ENCODE measurements at regions not wholly inside any gene's neighbourhood (a gene's known extent, or its start where the extent isn't known, plus 50 kb on each side); places are given as distances from the start of the nearest gene placed in this dataset.
"Not testable (repeated sequence)": the region's sequence is repeated elsewhere in the genome, so short reads cannot be mapped to it uniquely, and the experiment has no call there.

DNA sequence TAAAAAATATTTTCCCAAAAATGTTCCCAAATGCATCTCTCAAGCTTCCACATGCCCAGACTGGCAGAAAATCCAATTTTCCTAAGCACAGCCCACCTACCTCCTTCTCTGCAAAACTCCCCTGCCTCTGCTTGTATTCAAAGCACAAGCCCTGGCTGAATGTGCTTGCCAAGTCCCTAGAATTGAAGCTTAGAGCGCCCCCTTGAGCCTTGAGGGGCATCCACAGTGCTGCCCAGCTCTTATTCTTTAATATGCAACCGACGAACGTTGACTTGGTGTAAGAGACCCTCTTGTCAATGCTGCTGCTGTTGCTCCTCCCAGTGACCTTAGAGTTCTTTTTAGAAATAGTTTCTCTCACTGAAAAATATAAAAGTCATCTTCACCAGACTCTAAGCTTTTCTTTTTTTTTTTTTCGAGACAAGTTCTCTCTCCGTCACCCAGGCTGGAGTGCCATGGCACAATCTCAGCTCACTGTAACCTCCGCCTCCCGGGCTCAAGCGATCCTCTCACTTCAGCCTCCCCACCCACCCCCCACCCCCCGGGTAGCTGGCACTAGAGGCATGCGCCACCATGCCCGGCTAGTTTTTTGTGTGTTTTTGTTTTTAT is 63.5 kb upstream of the CAPRIN1 start:
- intact Hi-C loops (cut with DNase I, micrococcal nuclease) = loop anchor here (1.0 to 2.0 kb wide), 3 partner anchors 130 to 180 kb away; no protein-coding TSS in a partner anchor
- Mint-ChIP-seq H3K36me3 (ENCODE audit: low read depth) (no peaks in the 10 kb centered on the region), H3K4me1 (peaks cover 4% of the 10 kb centered on the region), H3K4me3 (no peak overlapping the region), H3K27me3 (peaks cover 7% of the 10 kb centered on the region), H3K27ac (no peak overlapping the region), H3K9me3 (ENCODE audit: low read depth) (no peaks in the 10 kb centered on the region)
- ChIA-PET CTCF (interaction anchor here (0.6 to 3.9 kb wide), 45 partner anchors 9 to 1288 kb away, joined by 3 to 38 read pairs (median 4); no protein-coding TSS in a partner anchor), POLR2A (interaction anchor here (0.6 to 1.1 kb wide), 4 partner anchors 68 to 186 kb away, joined by 3 to 4 read pairs (median 3); no protein-coding TSS in a partner anchor)
- ATAC-seq (peak; percentile 91), DNase-seq (peak; percentile 87)

- CTCF ChIA-PET = interaction anchor here (0.6 to 3.9 kb wide), 47 partner anchors 9 to 1289 kb away, joined by 3 to 38 read pairs (median 4); no protein-coding TSS in a partner anchor
Observed at GRCh38 chr11:33987545-33987944, 64.0 kb upstream of the CAPRIN1 start.

DNA sequence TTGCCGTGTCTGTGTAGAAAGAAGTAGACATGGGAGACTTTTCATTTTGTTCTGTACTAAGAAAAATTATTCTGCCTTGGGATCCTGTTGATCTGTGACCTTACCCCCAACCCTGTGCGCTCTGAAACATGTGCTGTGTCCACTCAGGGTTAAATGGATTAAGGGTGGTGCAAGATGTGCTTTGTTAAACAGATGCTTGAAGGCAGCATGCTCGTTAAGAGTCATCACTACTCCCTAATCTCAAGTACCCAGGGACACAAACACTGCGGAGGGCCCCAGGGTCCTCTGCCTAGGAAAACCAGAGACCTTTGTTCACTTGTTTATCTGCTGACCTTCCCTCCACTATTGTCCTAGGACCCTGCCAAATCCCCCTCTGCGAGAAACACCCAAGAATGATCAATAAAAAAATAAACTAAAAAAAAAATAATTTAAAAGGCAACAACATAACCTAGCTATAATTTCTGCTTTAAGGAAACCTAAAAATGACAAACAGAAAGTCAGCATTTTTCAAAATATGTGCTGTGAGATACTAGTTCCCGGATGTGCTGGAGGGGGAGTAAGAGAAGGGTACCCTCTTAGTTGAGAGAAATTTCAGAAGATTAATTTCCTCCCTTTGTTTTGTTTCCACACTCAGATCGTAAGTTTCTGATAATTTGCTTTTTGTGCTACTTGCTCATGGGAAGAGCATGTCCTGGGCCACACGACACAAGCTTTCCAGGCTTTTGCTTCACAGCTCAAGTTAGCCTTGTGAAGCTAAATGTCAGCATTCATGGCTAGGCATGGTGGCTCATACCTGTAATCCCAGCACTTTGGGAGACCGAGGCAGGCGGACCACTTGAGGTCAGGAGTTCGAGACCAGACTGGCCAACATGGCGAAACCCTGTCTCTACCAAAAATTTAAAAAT is 64.7 kb upstream of the CAPRIN1 start:
- ChIA-PET POLR2A (interaction anchor here (1.1 kb wide), 1 partner anchor 188 kb away, joined by 3 read pairs; no protein-coding TSS in a partner anchor), CTCF (interaction anchor here (0.6 to 3.9 kb wide), 30 partner anchors 10 to 506 kb away, joined by 3 to 38 read pairs (median 4); no protein-coding TSS in a partner anchor)
- H3K9me3 Mint-ChIP-seq (ENCODE audit: low read depth); H3K4me1 Mint-ChIP-seq; H3K4me3 Mint-ChIP-seq; H3K27ac Mint-ChIP-seq; H3K27me3 Mint-ChIP-seq; DNase-seq; intact Hi-C loops (cut with DNase I, micrococcal nuclease); ATAC-seq; H3K36me3 Mint-ChIP-seq (ENCODE audit: low read depth): not testable (repeated sequence)

More at GRCh38 chr11:33987545-33987944, 64.0 kb upstream of the CAPRIN1 start:
- no peak overlapping the region for H3K27ac Mint-ChIP-seq
- intact Hi-C loops (cut with DNase I, micrococcal nuclease) = no loop called here
- H3K27me3 Mint-ChIP-seq = peaks cover 7% of the 10 kb centered on the region
- no peak overlapping the region for H3K4me3 Mint-ChIP-seq
- DNase-seq = no peak
- H3K4me1 Mint-ChIP-seq = peaks cover 4% of the 10 kb centered on the region
- no peaks in the 10 kb centered on the region for H3K9me3 Mint-ChIP-seq (ENCODE audit: low read depth)
- no peak for ATAC-seq
- no peaks in the 10 kb centered on the region for H3K36me3 Mint-ChIP-seq (ENCODE audit: low read depth)
- POLR2A ChIA-PET = interaction anchor here (0.7 to 1.1 kb wide), 3 partner anchors 69 to 187 kb away, joined by 3 to 4 read pairs (median 3); no protein-coding TSS in a partner anchor

DNA sequence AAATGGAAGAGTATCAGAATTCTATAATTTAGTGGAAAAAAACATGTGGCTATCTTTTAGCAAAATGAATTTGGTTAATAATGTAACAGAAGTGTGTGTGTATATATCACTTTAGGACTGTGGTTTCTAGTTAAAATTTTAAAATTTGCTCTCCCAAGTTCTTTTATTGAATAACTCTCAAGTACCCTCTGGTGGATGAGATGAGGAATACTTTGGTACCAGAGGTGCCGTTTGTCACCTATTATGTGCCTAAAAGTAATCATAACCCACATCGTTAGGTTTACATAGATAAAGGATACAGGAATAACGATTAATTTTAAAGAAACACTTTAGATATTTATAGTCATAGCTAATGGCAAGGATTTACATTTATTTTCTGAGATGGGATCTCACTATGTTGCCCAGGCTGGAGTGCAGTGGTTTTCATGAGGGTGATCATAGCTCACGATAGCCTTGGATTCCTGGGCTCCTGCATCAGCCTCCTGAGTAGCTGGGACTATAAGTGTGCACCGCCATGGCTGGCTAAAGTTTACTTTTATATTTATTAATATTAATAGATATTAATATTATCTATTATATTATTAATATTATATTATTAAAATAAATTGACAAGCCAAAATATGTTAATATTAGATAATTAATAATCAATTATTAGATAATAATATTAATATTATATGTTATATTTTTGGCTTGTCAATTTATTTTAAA is 66.7 kb upstream of the CAPRIN1 start:
- H3K4me3 Mint-ChIP-seq = no peak overlapping the region
- intact Hi-C loops (cut with DNase I, micrococcal nuclease) = no loop called here
- peaks cover 9% of the 10 kb centered on the region for H3K27me3 Mint-ChIP-seq
- no peaks in the 10 kb centered on the region for H3K36me3 Mint-ChIP-seq (ENCODE audit: low read depth)
- H3K4me1 Mint-ChIP-seq = no peaks in the 10 kb centered on the region
- H3K9me3 Mint-ChIP-seq (ENCODE audit: low read depth) = no peaks in the 10 kb centered on the region
- CTCF ChIA-PET = interaction anchor here (0.8 to 1.1 kb wide), 2 partner anchors 27 to 127 kb away, joined by 4 read pairs; no protein-coding TSS in a partner anchor
- no peak for ATAC-seq
- POLR2A ChIA-PET = no interaction called here
- no peak for DNase-seq
- no peak overlapping the region for H3K27ac Mint-ChIP-seq

DNA sequence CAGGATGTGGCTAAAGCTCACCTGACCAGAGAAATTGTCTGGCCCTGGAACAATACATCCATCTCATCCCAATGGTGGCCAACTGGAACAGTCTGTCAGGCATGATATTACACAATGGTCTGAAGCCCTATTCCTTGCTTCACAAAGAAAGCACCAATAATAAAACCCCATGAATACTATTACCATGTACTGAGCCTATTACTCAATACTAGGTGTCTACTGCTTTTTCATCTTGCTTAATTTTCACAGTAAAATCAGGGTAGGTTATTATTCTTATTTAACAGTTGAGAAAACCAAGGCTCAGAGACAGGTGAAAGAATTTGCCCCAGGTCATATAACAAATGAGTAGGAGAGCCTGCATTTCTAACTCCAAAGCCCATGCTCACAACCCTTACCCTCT is 68.9 kb upstream of the CAPRIN1 start:
- intact Hi-C loops (cut with DNase I, micrococcal nuclease) = no loop called here
- H3K9me3 Mint-ChIP-seq (ENCODE audit: low read depth) = no peaks in the 10 kb centered on the region
- no peak overlapping the region for H3K27ac Mint-ChIP-seq
- no peaks in the 10 kb centered on the region for H3K36me3 Mint-ChIP-seq (ENCODE audit: low read depth)
- peaks cover 10% of the 10 kb centered on the region for H3K27me3 Mint-ChIP-seq
- H3K4me3 Mint-ChIP-seq = no peak overlapping the region
- ChIA-PET POLR2A (no interaction called here), CTCF (interaction anchor here (1.2 to 1.6 kb wide), 4 partner anchors 9 to 125 kb away, joined by 3 to 5 read pairs (median 4); no protein-coding TSS in a partner anchor)
- ATAC-seq (no peak), DNase-seq (no peak)
- no peaks in the 10 kb centered on the region for H3K4me1 Mint-ChIP-seq

- ATAC-seq (no peak), DNase-seq (no peak)
- H3K4me3 Mint-ChIP-seq = no peak overlapping the region
- H3K27ac Mint-ChIP-seq = no peak overlapping the region
- peaks cover 8% of the 10 kb centered on the region for H3K27me3 Mint-ChIP-seq
- no peaks in the 10 kb centered on the region for H3K4me1 Mint-ChIP-seq
- intact Hi-C loops (cut with DNase I, micrococcal nuclease) = no loop called here
- ChIA-PET POLR2A (no interaction called here), CTCF (interaction anchor here (0.8 to 1.1 kb wide), 2 partner anchors 9 to 432 kb away, joined by 4 read pairs; no protein-coding TSS in a partner anchor)
- H3K9me3 Mint-ChIP-seq (ENCODE audit: low read depth) = no peaks in the 10 kb centered on the region
- no peaks in the 10 kb centered on the region for H3K36me3 Mint-ChIP-seq (ENCODE audit: low read depth)
Observed at GRCh38 chr11:33980897-33981296, 70.6 kb upstream of the CAPRIN1 start.

GRCh38 chr11:33978376-33978775 is 73.2 kb upstream of the CAPRIN1 start:
- H3K9me3 Mint-ChIP-seq (ENCODE audit: low read depth) = no peaks in the 10 kb centered on the region
- DNase-seq (no peak), ATAC-seq (no peak)
- H3K27ac Mint-ChIP-seq = no peak overlapping the region
- no peaks in the 10 kb centered on the region for H3K4me1 Mint-ChIP-seq
- H3K27me3 Mint-ChIP-seq = peaks cover 8% of the 10 kb centered on the region
- H3K4me3 Mint-ChIP-seq = no peak overlapping the region
- H3K36me3 Mint-ChIP-seq (ENCODE audit: low read depth) = no peaks in the 10 kb centered on the region
- ChIA-PET POLR2A (no interaction called here), CTCF (interaction anchor here (0.9 to 2.3 kb wide), 3 partner anchors 9 to 191 kb away, joined by 3 to 10 read pairs (median 3); no protein-coding TSS in a partner anchor)
- intact Hi-C loops (cut with DNase I, micrococcal nuclease) = no loop called here

GRCh38 chr11:33977676-33978075 is 73.9 kb upstream of the CAPRIN1 start:
- Mint-ChIP-seq H3K27ac (no peak overlapping the region), H3K9me3 (ENCODE audit: low read depth) (no peaks in the 10 kb centered on the region), H3K4me1 (no peaks in the 10 kb centered on the region), H3K27me3 (peaks cover 9% of the 10 kb centered on the region), H3K4me3 (no peak overlapping the region), H3K36me3 (ENCODE audit: low read depth) (no peaks in the 10 kb centered on the region)
- DNase-seq (no peak), ATAC-seq (no peak)
- CTCF ChIA-PET = interaction anchor here (2.3 to 3.9 kb wide), 2 partner anchors 10 to 120 kb away, joined by 10 to 24 read pairs; no protein-coding TSS in a partner anchor
- intact Hi-C loops (cut with DNase I, micrococcal nuclease) = no loop called here
- POLR2A ChIA-PET = interaction anchor here (0.7 kb wide), 1 partner anchor 55 kb away, joined by 4 read pairs; no protein-coding TSS in a partner anchor

GRCh38 chr11:33976495-33977199 is 74.9 kb upstream of the CAPRIN1 start:
- ChIA-PET POLR2A (no interaction called here), CTCF (interaction anchor here (0.6 to 3.9 kb wide), 4 partner anchors 11 to 119 kb away, joined by 3 to 24 read pairs (median 6); no protein-coding TSS in a partner anchor)
- H3K27ac Mint-ChIP-seq = no peak overlapping the region
- no peaks in the 10 kb centered on the region for H3K9me3 Mint-ChIP-seq (ENCODE audit: low read depth)
- H3K27me3 Mint-ChIP-seq = peaks cover 11% of the 10 kb centered on the region
- H3K36me3 Mint-ChIP-seq (ENCODE audit: low read depth) = no peaks in the 10 kb centered on the region
- H3K4me1 Mint-ChIP-seq = no peaks in the 10 kb centered on the region
- DNase-seq (no peak), ATAC-seq (no peak)
- no peak overlapping the region for H3K4me3 Mint-ChIP-seq
- intact Hi-C loops (cut with DNase I, micrococcal nuclease) = no loop called here

DNA sequence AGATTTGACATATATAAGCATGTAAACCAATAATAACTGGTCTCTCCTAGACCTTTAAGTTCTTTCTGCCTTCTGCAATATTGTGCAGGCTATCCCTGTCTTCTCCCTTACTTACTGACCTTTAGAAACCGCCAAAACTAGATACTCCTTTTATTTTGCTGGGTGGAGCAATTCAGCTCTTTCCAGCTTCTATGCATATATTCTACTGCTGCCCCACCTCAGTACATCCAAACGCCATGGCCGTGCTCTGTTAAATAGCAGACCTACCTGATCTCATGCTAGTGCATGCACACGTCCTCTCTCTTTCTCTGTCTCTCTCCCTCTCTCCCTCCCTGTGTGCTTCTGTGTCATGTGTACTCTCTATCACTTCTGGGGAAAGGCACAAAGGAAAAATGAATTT is 76.7 kb upstream of the CAPRIN1 start:
- no peaks in the 10 kb centered on the region for H3K36me3 Mint-ChIP-seq (ENCODE audit: low read depth)
- no peak for DNase-seq
- no peak overlapping the region for H3K4me3 Mint-ChIP-seq
- ATAC-seq = no peak
- ChIA-PET CTCF (interaction anchor here (2.2 to 3.9 kb wide), 2 partner anchors 13 to 117 kb away, joined by 7 to 24 read pairs; no protein-coding TSS in a partner anchor), POLR2A (no interaction called here)
- H3K9me3 Mint-ChIP-seq (ENCODE audit: low read depth) = no peaks in the 10 kb centered on the region
- H3K4me1 Mint-ChIP-seq = no peaks in the 10 kb centered on the region
- H3K27ac Mint-ChIP-seq = no peak overlapping the region
- H3K27me3 Mint-ChIP-seq = peaks cover 9% of the 10 kb centered on the region
- intact Hi-C loops (cut with DNase I, micrococcal nuclease) = no loop called here

All from activated CD4-positive, alpha-beta T cell treated with anti-CD3 and anti-CD28 coated beads for 36 hours (primary cell).